Naive thymus-derived CD4-positive, alpha-beta T cell (primary cell): ENCODE measurements at regions not wholly inside any gene's neighbourhood (a gene's known extent, or its start where the extent isn't known, plus 50 kb on each side); places are given as distances from the start of the nearest gene placed in this dataset.

Experiments
- ATAC-seq: fragments of 150-1000 bp; cut with Tn5 transposase; 2 replicates; pipeline ENCODE4 v1.10.0; 2021; ENCODE audit warnings: mild to moderate bottlenecking, moderate library complexity
- CTCF ChIA-PET: fragments of 350-600 bp; sonication (Branson Sonifier 250); formaldehyde crosslinking; loops from one replicate; lab custom pipeline; 2021; ENCODE audit warnings: antibody characterized with exemption; lab: Charles Lee
- POLR2A ChIA-PET: fragments of 350-600 bp; sonication (Branson Sonifier 250); formaldehyde crosslinking; loops from one replicate; lab custom pipeline; 2021; ENCODE audit warnings: antibody characterized with exemption, inconsistent platforms; lab: Charles Lee
- DNase-seq, 9 donors: peaks; one replicate each; pipeline versions ENCODE4 v3.0.0 to v3.0.0-alpha.2; 2020 to 2022; ENCODE audit warnings: mixed read lengths in 1 of 9
- H3K27ac ChIP-seq: one replicate; pipeline ENCODE4 v1.7.0; 2013; ENCODE audit warnings: mild to moderate bottlenecking, low read depth, low read length, moderate library complexity
- H3K27me3 ChIP-seq, 2 donors: one replicate each; pipeline ENCODE4 v1.7.0; 2013; ENCODE audit warnings: low read length in 2 of 2, mild to moderate bottlenecking in 2 of 2, moderate library complexity in 2 of 2; ENCODE audit not compliant: control insufficient read depth in 2 of 2, insufficient read depth in 2 of 2
- H3K36me3 ChIP-seq, 3 experiments: 1 replicate in 2 of 3; 2 replicates in 1 of 3; pipeline ENCODE4 v1.7.0; 2013; ENCODE audit warnings: low read length in 3 of 3, mild to moderate bottlenecking in 3 of 3, moderate library complexity in 1 of 3; ENCODE audit not compliant: insufficient read depth in 3 of 3, control insufficient read depth in 2 of 3
- H3K4me1 ChIP-seq, 2 donors: one replicate each; pipeline ENCODE4 v1.7.0; 2013; ENCODE audit warnings: low read length in 2 of 2, mild to moderate bottlenecking in 2 of 2, moderate library complexity in 1 of 2; ENCODE audit not compliant: control insufficient read depth in 2 of 2, insufficient read depth in 2 of 2
- H3K4me3 ChIP-seq: 2 replicates; pipeline ENCODE4 v1.7.0; 2013; ENCODE audit warnings: mild to moderate bottlenecking, low read length
- H3K9me3 ChIP-seq, 3 experiments: 1 replicate in 2 of 3; 2 replicates in 1 of 3; pipeline ENCODE4 v1.7.0; 2013; ENCODE audit warnings: low read length in 3 of 3; ENCODE audit not compliant: control insufficient read depth in 2 of 3
- H3K27ac Mint-ChIP-seq, 9 donors: one replicate each; pipeline ENCODE4 v1.8.0; 2020 to 2022; ENCODE audit warnings: mixed read lengths in 9 of 9, mild to moderate bottlenecking in 8 of 9, moderate library complexity in 5 of 9, inconsistent platforms in 2 of 9
- H3K27me3 Mint-ChIP-seq, 5 donors: one replicate each; pipeline ENCODE4 v1.8.0; 2021 to 2022; ENCODE audit warnings: mixed read lengths in 5 of 5, mild to moderate bottlenecking in 1 of 5
- H3K36me3 Mint-ChIP-seq, 5 donors: one replicate each; pipeline ENCODE4 v1.8.0; 2020 to 2022; ENCODE audit warnings: mixed read lengths in 5 of 5, mild to moderate bottlenecking in 3 of 5, inconsistent platforms in 1 of 5
- H3K4me1 Mint-ChIP-seq, 7 donors: one replicate each; pipeline ENCODE4 v1.8.0; 2020 to 2022; ENCODE audit warnings: mixed read lengths in 7 of 7, mild to moderate bottlenecking in 3 of 7, inconsistent platforms in 1 of 7
- H3K4me3 Mint-ChIP-seq, 10 donors: one replicate each; pipeline ENCODE4 v1.8.0; 2020 to 2022; ENCODE audit warnings: mild to moderate bottlenecking in 10 of 10, mixed read lengths in 10 of 10, moderate library complexity in 6 of 10, inconsistent platforms in 2 of 10
- H3K9me3 Mint-ChIP-seq, 11 donors: one replicate each; pipeline ENCODE4 v1.8.0; 2020 to 2022; ENCODE audit warnings: mixed read lengths in 11 of 11, mild to moderate bottlenecking in 4 of 11, inconsistent platforms in 1 of 11, moderate library complexity in 1 of 11
- intact Hi-C, 2 donors: fragments of 100-400 bp; cut with micrococcal nuclease; formaldehyde crosslinking; loops; one replicate each; pipeline ENCODE4 v1.15.1; 2023

GRCh38 chr6:135780326-135780725 is 71.2 kb upstream of the PDE7B start:
- DNase-seq (no peak), ATAC-seq (no peak)
- Histone ChIP-seq H3K27me3 (peaks cover 0 to 4% of the 10 kb centered on the region in 2 donors), H3K27ac (no peak overlapping the region), H3K4me1 (no peaks in the 10 kb centered on the region), H3K9me3 (no peaks in the 10 kb centered on the region), H3K36me3 (no peaks in the 10 kb centered on the region), H3K4me3 (no peak overlapping the region)
- ChIA-PET POLR2A (no interaction called here), CTCF (interaction anchor here (1.4 kb wide), 1 partner anchor 130 kb away, joined by 3 read pairs; no protein-coding TSS in a partner anchor)
- Mint-ChIP-seq H3K27me3 (peaks cover 0 to 9% (median 6%) of the 10 kb centered on the region in 5 donors), H3K9me3 (peaks cover 0 to 13% (median 0%) of the 10 kb centered on the region in 11 donors), H3K27ac (no peak overlapping the region), H3K4me3 (no peak overlapping the region), H3K4me1 (no peaks in the 10 kb centered on the region), H3K36me3 (peaks cover 0 to 9% (median 0%) of the 10 kb centered on the region in 5 donors)
- intact Hi-C loops, result no loop called here

GRCh38 chr6:135782546-135782945 is 69.0 kb upstream of the PDE7B start:
- H3K4me1 ChIP-seq, result no peaks in the 10 kb centered on the region
- intact Hi-C loops, result no loop called here
- ATAC-seq, result no peak
- no peaks in the 10 kb centered on the region for H3K9me3 ChIP-seq
- Mint-ChIP-seq H3K27me3 (peaks cover 0 to 9% (median 6%) of the 10 kb centered on the region in 5 donors), H3K4me1 (no peaks in the 10 kb centered on the region), H3K9me3 (peaks cover 0 to 13% (median 0%) of the 10 kb centered on the region in 11 donors), H3K4me3 (no peak overlapping the region), H3K27ac (no peak overlapping the region), H3K36me3 (peaks cover 0 to 11% (median 0%) of the 10 kb centered on the region in 5 donors)
- H3K4me3 ChIP-seq, result no peak overlapping the region
- no peak for DNase-seq
- no peaks in the 10 kb centered on the region for H3K36me3 ChIP-seq
- ChIA-PET CTCF (no interaction called here), POLR2A (no interaction called here)
- H3K27ac ChIP-seq, result no peak overlapping the region
- no peaks in the 10 kb centered on the region for H3K27me3 ChIP-seq

- no peak for ATAC-seq
- ChIA-PET CTCF (interaction anchor here (0.6 kb wide), 1 partner anchor 1082 kb away, joined by 3 read pairs; no protein-coding TSS in a partner anchor), POLR2A (no interaction called here)
- Histone ChIP-seq H3K4me3 (no peak overlapping the region), H3K9me3 (no peaks in the 10 kb centered on the region), H3K4me1 (no peaks in the 10 kb centered on the region), H3K27ac (no peak overlapping the region), H3K27me3 (no peaks in the 10 kb centered on the region), H3K36me3 (no peaks in the 10 kb centered on the region)
- no peak for DNase-seq
- Mint-ChIP-seq H3K4me3 (no peak overlapping the region), H3K4me1 (no peaks in the 10 kb centered on the region), H3K27ac (no peak overlapping the region), H3K36me3 (peaks cover 0 to 11% (median 0%) of the 10 kb centered on the region in 5 donors), H3K9me3 (peaks cover 0 to 13% (median 0%) of the 10 kb centered on the region in 11 donors), H3K27me3 (peaks cover 0 to 4% (median 2%) of the 10 kb centered on the region in 5 donors)
- intact Hi-C loops, result no loop called here
Measured at GRCh38 chr6:135784507-135784906, 67.0 kb upstream of the PDE7B start.

GRCh38 chr6:135789375-135790050 is 62.0 kb upstream of the PDE7B start:
- Mint-ChIP-seq H3K27me3 (peaks cover 0 to 11% (median 0%) of the 10 kb centered on the region in 5 donors), H3K9me3 (peaks cover 0 to 3% (median 0%) of the 10 kb centered on the region in 11 donors), H3K36me3 (peaks cover 0 to 3% (median 0%) of the 10 kb centered on the region in 5 donors), H3K4me3 (no peak overlapping the region), H3K4me1 (no peaks in the 10 kb centered on the region), H3K27ac (no peak overlapping the region)
- no peak for DNase-seq
- ChIA-PET POLR2A (no interaction called here), CTCF (no interaction called here)
- intact Hi-C loops, result no loop called here
- Histone ChIP-seq H3K4me1 (no peaks in the 10 kb centered on the region), H3K27ac (no peak overlapping the region), H3K4me3 (no peak overlapping the region), H3K36me3 (no peaks in the 10 kb centered on the region), H3K27me3 (no peaks in the 10 kb centered on the region), H3K9me3 (no peaks in the 10 kb centered on the region)
- ATAC-seq, result no peak

- ATAC-seq (no peak), DNase-seq (no peak)
- Mint-ChIP-seq H3K27me3 (peaks cover 0 to 9% (median 0%) of the 10 kb centered on the region in 5 donors), H3K36me3 (no peaks in the 10 kb centered on the region), H3K27ac (no peak overlapping the region), H3K4me1 (no peaks in the 10 kb centered on the region), H3K9me3 (no peaks in the 10 kb centered on the region), H3K4me3 (no peak overlapping the region)
- H3K4me3 ChIP-seq, result no peak overlapping the region
- intact Hi-C loops, result no loop called here
- H3K27ac ChIP-seq, result no peak overlapping the region
- no peaks in the 10 kb centered on the region for H3K9me3 ChIP-seq
- ChIA-PET POLR2A (no interaction called here), CTCF (interaction anchor here (1.0 kb wide), 1 partner anchor 9 kb away, joined by 4 read pairs; no protein-coding TSS in a partner anchor)
- H3K27me3 ChIP-seq, result no peaks in the 10 kb centered on the region
- no peaks in the 10 kb centered on the region for H3K4me1 ChIP-seq
- H3K36me3 ChIP-seq, result no peaks in the 10 kb centered on the region
Measured at GRCh38 chr6:135791441-135791840, 60.1 kb upstream of the PDE7B start.

- POLR2A ChIA-PET, result no interaction called here
Measured at GRCh38 chr6:135796643-135797305, 54.7 kb upstream of the PDE7B start.

More at GRCh38 chr6:135796643-135797305, 54.7 kb upstream of the PDE7B start:
- Histone ChIP-seq H3K36me3 (no peaks in the 10 kb centered on the region), H3K4me1 (no peaks in the 10 kb centered on the region), H3K27ac (no peak overlapping the region), H3K9me3 (no peaks in the 10 kb centered on the region), H3K27me3 (no peaks in the 10 kb centered on the region), H3K4me3 (no peak overlapping the region)
- intact Hi-C loops, result no loop called here
- H3K4me3 Mint-ChIP-seq, result no peak overlapping the region
- H3K27me3 Mint-ChIP-seq, result no peaks in the 10 kb centered on the region
- H3K27ac Mint-ChIP-seq, result no peak overlapping the region
- no peaks in the 10 kb centered on the region for H3K36me3 Mint-ChIP-seq
- DNase-seq (no peak), ATAC-seq (no peak)
- CTCF ChIA-PET, result interaction anchor here (0.5 to 0.6 kb wide), 2 partner anchors 11 to 250 kb away, joined by 3 read pairs; no protein-coding TSS in a partner anchor
- peaks cover 0 to under 1% (median 0%) of the 10 kb centered on the region in 11 donors for H3K9me3 Mint-ChIP-seq
- peaks cover 0 to 12% (median 7%) of the 10 kb centered on the region in 7 donors for H3K4me1 Mint-ChIP-seq
